Mucosa of descending colon (tissue), 3 donors: ENCODE measurements at regions not wholly inside any gene's neighbourhood (a gene's known extent, or its start where the extent isn't known, plus 50 kb on each side); places are given as distances from the start of the nearest gene placed in this dataset.

Source experiments
- ATAC-seq: fragments of 200-7000 bp; cut with Tn5 transposase; one replicate; pipeline ENCODE4 v1.9.1; 2020; ENCODE audit warnings: mild to moderate bottlenecking, moderate library complexity
- DNase-seq, 3 donors: peaks; one replicate each; pipeline ENCODE4 v3.0.0-alpha.2; 2020
- H3K36me3 ChIP-seq: fragments of 200-600 bp; one replicate; pipeline ENCODE4 v1.8.0; 2021; ENCODE audit warnings: low read depth, mild to moderate bottlenecking
- H3K4me1 ChIP-seq: fragments of 200-600 bp; one replicate; pipeline ENCODE4 v1.8.0; 2021; ENCODE audit warnings: low read depth, mild to moderate bottlenecking
- H3K4me3 ChIP-seq: fragments of 200-600 bp; one replicate; pipeline ENCODE4 v1.8.0; 2021; ENCODE audit warnings: mild to moderate bottlenecking
- H3K9me3 ChIP-seq: fragments of 200-600 bp; one replicate; pipeline ENCODE4 v1.8.0; 2021; ENCODE audit warnings: mild to moderate bottlenecking
- intact Hi-C, 2 donors: fragments of 100-400 bp; cut with DNase I in 1 of 2; cut with micrococcal nuclease in 1 of 2; formaldehyde crosslinking; loops; one replicate each; pipeline versions ENCODE4 v1.11.0 to v1.11.1; 2022; cut with DNase I, micrococcal nuclease
- TF ChIP-seq, protein P1 (sequence below): fragments of 200-600 bp; IDR thresholded peaks from one replicate; pipeline ENCODE4 v1.8.0; 2022; ENCODE audit warnings: antibody characterized with exemption, mild to moderate bottlenecking
- donor health status: DM: no; HTN: no; CAD: no; lungs with moderate emphysema.
- donor health status: DM: no; HTN: no; CAD: no.
- donor health status: DM: no; HTN: yes; CAD: no.

DNA sequence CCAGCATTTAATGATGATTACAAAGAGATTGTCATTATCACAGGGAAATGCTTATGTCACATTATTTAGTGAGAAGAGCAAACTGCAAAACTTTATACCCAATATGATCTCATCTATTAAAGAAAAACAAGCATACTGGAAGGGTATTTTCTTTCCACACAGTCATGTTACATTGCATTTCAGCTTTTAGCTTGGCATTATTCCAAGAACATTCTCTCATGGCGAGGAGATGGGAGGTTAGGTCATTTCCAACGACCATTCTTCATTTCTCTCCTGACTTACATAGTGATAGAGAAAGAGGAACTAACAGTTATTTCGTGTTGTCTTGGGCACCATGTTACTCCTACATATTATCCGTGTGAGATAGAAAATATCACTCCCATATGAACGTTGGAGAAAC is 309.4 kb upstream of the XYLT1 start:
- intact Hi-C loops = no loop called here
- no peak for ATAC-seq

DNA sequence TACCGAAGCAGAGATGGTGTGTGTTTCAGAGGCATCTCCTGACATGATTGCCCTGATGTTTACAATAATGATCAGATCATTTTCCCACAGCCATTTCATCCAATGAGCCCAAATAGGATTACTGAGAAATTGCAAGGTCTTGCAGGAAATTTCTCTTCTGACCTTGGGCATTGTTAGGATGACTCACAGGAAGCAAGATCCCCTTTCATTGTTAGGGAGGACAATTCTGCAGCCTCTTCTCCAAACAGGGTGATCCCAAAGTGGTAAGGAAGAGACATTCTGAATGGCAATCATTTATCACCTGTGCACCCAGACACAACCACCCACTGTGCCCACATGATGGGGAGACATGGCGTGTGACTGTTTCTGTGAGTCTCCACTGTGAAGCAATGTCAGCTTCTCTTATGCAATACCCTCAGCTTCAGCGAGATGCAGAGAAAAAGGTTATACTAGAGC is 306.7 kb upstream of the XYLT1 start:
- no peak for DNase-seq
- intact Hi-C loops = no loop called here
- no peak for ATAC-seq
- no peak overlapping the region for H3K4me3 ChIP-seq
- H3K36me3 ChIP-seq = no peaks in the 10 kb centered on the region
- H3K9me3 ChIP-seq = no peaks in the 10 kb centered on the region
- TF ChIP-seq, protein P1, sequence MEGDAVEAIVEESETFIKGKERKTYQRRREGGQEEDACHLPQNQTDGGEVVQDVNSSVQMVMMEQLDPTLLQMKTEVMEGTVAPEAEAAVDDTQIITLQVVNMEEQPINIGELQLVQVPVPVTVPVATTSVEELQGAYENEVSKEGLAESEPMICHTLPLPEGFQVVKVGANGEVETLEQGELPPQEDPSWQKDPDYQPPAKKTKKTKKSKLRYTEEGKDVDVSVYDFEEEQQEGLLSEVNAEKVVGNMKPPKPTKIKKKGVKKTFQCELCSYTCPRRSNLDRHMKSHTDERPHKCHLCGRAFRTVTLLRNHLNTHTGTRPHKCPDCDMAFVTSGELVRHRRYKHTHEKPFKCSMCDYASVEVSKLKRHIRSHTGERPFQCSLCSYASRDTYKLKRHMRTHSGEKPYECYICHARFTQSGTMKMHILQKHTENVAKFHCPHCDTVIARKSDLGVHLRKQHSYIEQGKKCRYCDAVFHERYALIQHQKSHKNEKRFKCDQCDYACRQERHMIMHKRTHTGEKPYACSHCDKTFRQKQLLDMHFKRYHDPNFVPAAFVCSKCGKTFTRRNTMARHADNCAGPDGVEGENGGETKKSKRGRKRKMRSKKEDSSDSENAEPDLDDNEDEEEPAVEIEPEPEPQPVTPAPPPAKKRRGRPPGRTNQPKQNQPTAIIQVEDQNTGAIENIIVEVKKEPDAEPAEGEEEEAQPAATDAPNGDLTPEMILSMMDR = no peak
- no peaks in the 10 kb centered on the region for H3K4me1 ChIP-seq

More for the DNA sequence above, 309.4 kb upstream of the XYLT1 start:
- H3K4me3 ChIP-seq = no peak overlapping the region
- TF ChIP-seq, protein P1 = no peak
- H3K9me3 ChIP-seq = no peaks in the 10 kb centered on the region
- H3K36me3 ChIP-seq = no peaks in the 10 kb centered on the region
- DNase-seq = no peak
- H3K4me1 ChIP-seq = no peaks in the 10 kb centered on the region

DNA sequence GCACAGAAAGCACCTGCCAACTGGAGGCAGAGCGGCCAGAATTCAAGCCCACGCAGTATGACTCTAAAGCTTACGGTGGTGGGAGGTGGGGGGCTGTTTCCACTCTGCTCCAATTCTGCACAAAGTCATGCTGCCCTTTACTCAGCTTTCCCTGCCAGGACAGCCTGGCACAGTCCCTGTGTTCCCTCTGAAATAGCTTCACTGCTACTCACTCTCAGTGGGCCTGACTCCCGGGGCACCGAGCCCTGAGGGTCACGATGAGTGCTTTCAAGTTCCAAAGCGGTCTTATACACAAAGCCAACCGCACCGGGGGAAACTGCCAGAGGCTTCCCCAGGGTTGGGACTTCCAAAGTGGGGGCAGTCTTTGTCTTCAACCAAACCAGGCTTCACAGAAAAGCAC is 306.1 kb upstream of the XYLT1 start:
- Histone ChIP-seq H3K4me3 (no peak overlapping the region), H3K4me1 (no peaks in the 10 kb centered on the region), H3K9me3 (no peaks in the 10 kb centered on the region), H3K36me3 (no peaks in the 10 kb centered on the region)
- ATAC-seq (no peak), DNase-seq (no peak)
- TF ChIP-seq, protein P1 = no peak
- intact Hi-C loops = no loop called here

DNA sequence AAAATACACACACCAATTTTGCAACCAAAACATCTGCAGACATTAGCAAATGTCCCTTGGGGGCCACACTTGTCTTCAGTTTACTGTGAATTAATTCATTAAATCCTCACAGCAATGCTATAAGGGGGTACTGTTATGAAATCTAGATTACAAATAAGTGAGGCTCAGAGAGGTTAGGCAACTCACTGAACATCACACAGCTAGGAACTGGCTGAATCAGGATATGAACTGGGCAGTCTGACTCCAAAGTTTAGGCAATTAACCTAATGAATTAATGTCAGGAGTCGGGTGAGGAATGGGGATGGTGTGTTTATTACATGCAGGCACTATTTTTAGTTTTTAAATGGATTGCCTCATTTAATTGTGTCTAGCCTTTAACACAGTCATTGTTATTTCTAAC is 305.7 kb upstream of the XYLT1 start:
- H3K4me3 ChIP-seq = no peak overlapping the region
- H3K4me1 ChIP-seq = no peaks in the 10 kb centered on the region
- no peaks in the 10 kb centered on the region for H3K36me3 ChIP-seq
- ATAC-seq (no peak), DNase-seq (no peak)
- intact Hi-C loops = no loop called here
- TF ChIP-seq, protein P1 = no peak
- H3K9me3 ChIP-seq = no peaks in the 10 kb centered on the region

DNA sequence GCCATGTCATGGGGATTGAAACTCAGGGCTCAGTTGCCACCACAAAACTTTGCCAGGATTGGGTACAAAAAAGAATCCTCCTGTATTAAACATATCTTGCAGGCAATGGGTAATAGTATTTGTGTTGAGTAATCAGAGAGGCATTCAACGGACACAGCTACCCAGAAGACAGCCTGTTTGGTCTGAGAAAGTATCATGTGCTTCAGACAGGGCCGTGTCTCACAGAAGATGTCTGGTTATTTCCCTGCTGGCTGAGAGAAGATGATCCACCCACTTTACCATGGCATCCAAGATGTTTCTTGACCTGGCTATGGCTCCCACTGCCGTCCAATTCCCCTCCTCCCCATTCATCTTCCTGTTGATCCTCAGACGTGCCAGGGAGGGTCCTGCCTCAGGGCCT is 304.3 kb upstream of the XYLT1 start:
- Histone ChIP-seq H3K9me3 (no peaks in the 10 kb centered on the region), H3K4me3 (no peak overlapping the region), H3K4me1 (no peaks in the 10 kb centered on the region), H3K36me3 (no peaks in the 10 kb centered on the region)
- no peak for ATAC-seq
- intact Hi-C loops = no loop called here
- TF ChIP-seq, protein P1 = no peak
- no peak for DNase-seq

DNA sequence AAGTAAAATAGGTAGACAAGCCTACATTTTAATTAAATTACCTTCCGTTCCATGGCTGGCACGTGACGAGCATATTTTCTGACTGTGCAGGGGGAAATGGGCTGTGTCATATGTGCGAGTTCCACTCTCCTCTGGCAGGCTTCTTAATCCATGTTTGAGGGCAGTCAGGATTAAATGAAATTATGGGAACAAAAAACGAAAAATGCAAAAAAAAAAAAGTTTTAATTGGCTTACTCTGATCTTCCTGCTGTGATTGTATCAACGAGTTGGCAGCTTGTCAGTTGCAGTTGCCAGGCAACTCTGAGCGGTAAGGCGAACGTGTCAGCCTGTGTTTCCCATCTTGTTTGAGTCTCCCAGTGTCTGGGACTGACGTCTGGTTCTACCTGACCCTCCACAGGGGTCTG is 302.9 kb upstream of the XYLT1 start:
- no peak for ATAC-seq
- DNase-seq = no peak

More for the DNA sequence above, 302.9 kb upstream of the XYLT1 start:
- no peaks in the 10 kb centered on the region for H3K9me3 ChIP-seq
- TF ChIP-seq, protein P1 = no peak
- no peaks in the 10 kb centered on the region for H3K4me1 ChIP-seq
- H3K36me3 ChIP-seq = no peaks in the 10 kb centered on the region
- intact Hi-C loops = no loop called here
- H3K4me3 ChIP-seq = no peak overlapping the region
